Panc1 (cell line): ENCODE measurements at regions not wholly inside any gene's neighbourhood (a gene's known extent, or its start where the extent isn't known, plus 50 kb on each side); places are given as distances from the start of the nearest gene placed in this dataset.

Experiments
- ATAC-seq: fragments of 200-7000 bp; cut with Tn5 transposase; 2 replicates; pipeline ENCODE4 v1.9.1; 2020; ENCODE audit warnings: mild to moderate bottlenecking, moderate library complexity
- BruUV-seq: library from RNA; stranded (reverse); fragments of 400-500 nt; replicated peaks from 2 replicates; lab custom pipeline; 2021; lab: Mats Ljungman, UMichigan
- CTCF ChIA-PET: fragments of 300-600 bp; sonication (Branson Sonifier 250); formaldehyde crosslinking; loops from one replicate; lab custom pipeline; 2022; ENCODE audit warnings: antibody characterized with exemption; lab: Charles Lee
- POLR2A ChIA-PET: fragments of 300-600 bp; sonication (Branson Sonifier 250); formaldehyde crosslinking; loops from one replicate; lab custom pipeline; 2022; ENCODE audit warnings: antibody characterized with exemption; lab: Charles Lee
- DNase-seq: peaks from one replicate; pipeline ENCODE4 v3.0.0-alpha.2; 2010; ENCODE audit warnings: low read depth, low spot score
- H3K27ac ChIP-seq: 2 replicates; pipeline ENCODE4 v1.5.1; 2011; ENCODE audit warnings: mild to moderate bottlenecking, low read length, inconsistent platforms
- H3K27me3 ChIP-seq: fragments of 200-500 bp; sonication (Bioruptor generic); 2 replicates; pipeline ENCODE4 v1.6.0; 2014; ENCODE audit warnings: low read length, inconsistent platforms; ENCODE audit not compliant: control insufficient read depth, insufficient read depth
- H3K36me3 ChIP-seq: fragments of 200-500 bp; sonication (Bioruptor generic); 2 replicates; pipeline ENCODE4 v1.5.1; 2014; ENCODE audit warnings: inconsistent platforms, mild to moderate bottlenecking, low read length, moderate library complexity; ENCODE audit not compliant: control insufficient read depth, insufficient read depth
- H3K4me1 ChIP-seq: 2 replicates; pipeline ENCODE4 v1.5.1; 2011; ENCODE audit warnings: inconsistent platforms, mild to moderate bottlenecking, low read length, moderate library complexity; ENCODE audit not compliant: control insufficient read depth, insufficient read depth
- H3K4me3 ChIP-seq, 2 experiments: 2 replicates each; pipeline ENCODE4 v1.5.1; 2011 to 2012; ENCODE audit warnings: low read depth in 2 of 2, low read length in 2 of 2, mild to moderate bottlenecking in 2 of 2, inconsistent platforms in 1 of 2, moderate library complexity in 1 of 2
- H3K9me3 ChIP-seq: fragments of 200-500 bp; sonication (Bioruptor generic); 2 replicates; pipeline ENCODE4 v1.5.1; 2014; ENCODE audit warnings: low read depth, mild to moderate bottlenecking, inconsistent platforms, low read length, moderate library complexity; ENCODE audit not compliant: control insufficient read depth, insufficient read depth
- POLR2AphosphoS5 ChIP-seq: IDR thresholded peaks from 2 replicates; pipeline ENCODE4 v1.6.1; 2012; ENCODE audit warnings: mild to moderate bottlenecking, low read depth, low read length, moderate library complexity
- SIN3A ChIP-seq: IDR thresholded peaks from 2 replicates; pipeline ENCODE4 v1.6.1; 2012; ENCODE audit warnings: low read depth, mild to moderate bottlenecking, low read length, moderate library complexity, borderline replicate concordance; ENCODE audit not compliant: insufficient read depth
- TCF7L2 ChIP-seq: IDR thresholded peaks from 2 replicates; pipeline ENCODE4 v1.6.1; 2011; ENCODE audit warnings: mild to moderate bottlenecking, low read depth, low read length, inconsistent platforms
- in situ Hi-C: cut with HindIII; loops from 2 replicates; pipeline ENCODE4 v1.10.0; 2016; ENCODE audit warnings: low sequenced_read_pairs, low pct_unique_long_range_greater_than_20kb
- intact Hi-C: fragments of 100-400 bp; cut with micrococcal nuclease; formaldehyde crosslinking; loops from one replicate; pipeline ENCODE4 v1.10.0; 2022; ENCODE audit not compliant: unreplicated experiment
- TF ChIP-seq, protein P1 (sequence below), 2 experiments: IDR thresholded peaks; 2 replicates each; pipeline ENCODE4 v1.6.1; 2011 to 2012; ENCODE audit warnings: low read depth in 2 of 2, control low read depth in 1 of 2, low read length in 1 of 2, mild to moderate bottlenecking in 1 of 2, moderate library complexity in 1 of 2; ENCODE audit not compliant: insufficient read depth in 1 of 2
- TF ChIP-seq, protein P2 (sequence below): fragments of 450-650 bp; IDR thresholded peaks from 2 replicates; pipeline ENCODE4 v1.5.1; 2017; ENCODE audit warnings: mild to moderate bottlenecking

DNA sequence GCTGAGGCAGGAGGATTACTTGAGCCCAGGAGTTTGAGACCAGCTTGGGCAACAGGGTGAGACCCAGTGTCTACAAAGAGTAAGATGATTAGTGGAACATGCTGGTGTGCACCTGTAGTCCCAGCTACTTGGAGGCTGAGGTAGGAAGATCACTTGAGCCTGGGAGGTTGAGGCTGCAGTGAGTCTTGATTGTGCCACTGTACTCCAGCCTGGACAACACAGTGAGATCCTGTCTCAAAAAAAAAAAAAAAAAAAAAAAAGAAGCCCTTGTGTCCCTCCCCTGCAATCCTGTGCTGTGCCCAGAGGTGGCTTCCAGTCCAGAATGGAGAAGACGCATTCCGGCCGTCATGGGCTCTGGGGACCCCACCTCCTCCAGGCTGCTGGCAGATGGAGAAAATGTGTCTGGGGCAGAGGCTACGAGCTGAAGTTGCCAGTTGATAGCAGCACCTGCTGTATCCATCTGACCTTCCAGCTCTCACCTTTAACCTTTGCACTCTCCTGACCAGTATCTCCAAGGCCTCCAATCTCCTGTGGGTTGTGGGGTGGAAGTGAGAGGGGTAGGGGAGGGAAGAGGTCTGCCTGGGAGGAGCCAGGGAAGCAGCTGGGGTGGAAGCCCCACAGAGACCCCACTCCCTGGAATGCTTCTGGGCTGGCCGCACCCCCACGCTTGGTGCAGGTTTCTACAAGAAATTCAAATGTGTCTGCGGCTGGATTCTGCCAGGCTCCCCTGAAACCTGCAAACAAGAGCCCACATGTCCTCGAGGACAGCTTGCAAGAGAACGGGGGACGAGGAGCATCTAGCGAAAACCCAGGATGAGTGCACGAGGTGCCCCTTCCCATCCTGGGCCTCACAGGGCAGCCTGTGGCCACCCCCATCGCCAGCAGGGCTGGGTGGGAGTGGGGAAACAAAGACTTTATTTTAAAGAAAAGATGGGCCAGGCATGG lies 148.3 kb upstream of the IER5L start:
- DNase-seq (no peak), ATAC-seq (no peak)
- Histone ChIP-seq H3K27me3 (no peaks in the 10 kb centered on the region), H3K27ac (no peak overlapping the region), H3K4me3 (no peak overlapping the region), H3K4me1 (no peaks in the 10 kb centered on the region), H3K9me3 (peaks cover 3% of the 10 kb centered on the region; the same call in 1 of the 2 replicates), H3K36me3 (no peaks in the 10 kb centered on the region)
- POLR2A ChIA-PET: no interaction called here
- TF ChIP-seq SIN3A: no peak
- no peak for TF ChIP-seq TCF7L2
- TF ChIP-seq POLR2AphosphoS5: no peak
- TF ChIP-seq, protein P1, sequence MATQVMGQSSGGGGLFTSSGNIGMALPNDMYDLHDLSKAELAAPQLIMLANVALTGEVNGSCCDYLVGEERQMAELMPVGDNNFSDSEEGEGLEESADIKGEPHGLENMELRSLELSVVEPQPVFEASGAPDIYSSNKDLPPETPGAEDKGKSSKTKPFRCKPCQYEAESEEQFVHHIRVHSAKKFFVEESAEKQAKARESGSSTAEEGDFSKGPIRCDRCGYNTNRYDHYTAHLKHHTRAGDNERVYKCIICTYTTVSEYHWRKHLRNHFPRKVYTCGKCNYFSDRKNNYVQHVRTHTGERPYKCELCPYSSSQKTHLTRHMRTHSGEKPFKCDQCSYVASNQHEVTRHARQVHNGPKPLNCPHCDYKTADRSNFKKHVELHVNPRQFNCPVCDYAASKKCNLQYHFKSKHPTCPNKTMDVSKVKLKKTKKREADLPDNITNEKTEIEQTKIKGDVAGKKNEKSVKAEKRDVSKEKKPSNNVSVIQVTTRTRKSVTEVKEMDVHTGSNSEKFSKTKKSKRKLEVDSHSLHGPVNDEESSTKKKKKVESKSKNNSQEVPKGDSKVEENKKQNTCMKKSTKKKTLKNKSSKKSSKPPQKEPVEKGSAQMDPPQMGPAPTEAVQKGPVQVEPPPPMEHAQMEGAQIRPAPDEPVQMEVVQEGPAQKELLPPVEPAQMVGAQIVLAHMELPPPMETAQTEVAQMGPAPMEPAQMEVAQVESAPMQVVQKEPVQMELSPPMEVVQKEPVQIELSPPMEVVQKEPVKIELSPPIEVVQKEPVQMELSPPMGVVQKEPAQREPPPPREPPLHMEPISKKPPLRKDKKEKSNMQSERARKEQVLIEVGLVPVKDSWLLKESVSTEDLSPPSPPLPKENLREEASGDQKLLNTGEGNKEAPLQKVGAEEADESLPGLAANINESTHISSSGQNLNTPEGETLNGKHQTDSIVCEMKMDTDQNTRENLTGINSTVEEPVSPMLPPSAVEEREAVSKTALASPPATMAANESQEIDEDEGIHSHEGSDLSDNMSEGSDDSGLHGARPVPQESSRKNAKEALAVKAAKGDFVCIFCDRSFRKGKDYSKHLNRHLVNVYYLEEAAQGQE (IDR thresholded peaks at IDR 0.05; ENCODE audit: insufficient read depth in 1 of 2, low read depth in 2 of 2, low read length in 1 of 2): no peak
- TF ChIP-seq, protein P2, sequence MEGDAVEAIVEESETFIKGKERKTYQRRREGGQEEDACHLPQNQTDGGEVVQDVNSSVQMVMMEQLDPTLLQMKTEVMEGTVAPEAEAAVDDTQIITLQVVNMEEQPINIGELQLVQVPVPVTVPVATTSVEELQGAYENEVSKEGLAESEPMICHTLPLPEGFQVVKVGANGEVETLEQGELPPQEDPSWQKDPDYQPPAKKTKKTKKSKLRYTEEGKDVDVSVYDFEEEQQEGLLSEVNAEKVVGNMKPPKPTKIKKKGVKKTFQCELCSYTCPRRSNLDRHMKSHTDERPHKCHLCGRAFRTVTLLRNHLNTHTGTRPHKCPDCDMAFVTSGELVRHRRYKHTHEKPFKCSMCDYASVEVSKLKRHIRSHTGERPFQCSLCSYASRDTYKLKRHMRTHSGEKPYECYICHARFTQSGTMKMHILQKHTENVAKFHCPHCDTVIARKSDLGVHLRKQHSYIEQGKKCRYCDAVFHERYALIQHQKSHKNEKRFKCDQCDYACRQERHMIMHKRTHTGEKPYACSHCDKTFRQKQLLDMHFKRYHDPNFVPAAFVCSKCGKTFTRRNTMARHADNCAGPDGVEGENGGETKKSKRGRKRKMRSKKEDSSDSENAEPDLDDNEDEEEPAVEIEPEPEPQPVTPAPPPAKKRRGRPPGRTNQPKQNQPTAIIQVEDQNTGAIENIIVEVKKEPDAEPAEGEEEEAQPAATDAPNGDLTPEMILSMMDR: no peak
- intact Hi-C loops (no loop called here), in situ Hi-C loops (no loop called here)
- BruUV-seq: no TSS peak
- CTCF ChIA-PET: no interaction called here

DNA sequence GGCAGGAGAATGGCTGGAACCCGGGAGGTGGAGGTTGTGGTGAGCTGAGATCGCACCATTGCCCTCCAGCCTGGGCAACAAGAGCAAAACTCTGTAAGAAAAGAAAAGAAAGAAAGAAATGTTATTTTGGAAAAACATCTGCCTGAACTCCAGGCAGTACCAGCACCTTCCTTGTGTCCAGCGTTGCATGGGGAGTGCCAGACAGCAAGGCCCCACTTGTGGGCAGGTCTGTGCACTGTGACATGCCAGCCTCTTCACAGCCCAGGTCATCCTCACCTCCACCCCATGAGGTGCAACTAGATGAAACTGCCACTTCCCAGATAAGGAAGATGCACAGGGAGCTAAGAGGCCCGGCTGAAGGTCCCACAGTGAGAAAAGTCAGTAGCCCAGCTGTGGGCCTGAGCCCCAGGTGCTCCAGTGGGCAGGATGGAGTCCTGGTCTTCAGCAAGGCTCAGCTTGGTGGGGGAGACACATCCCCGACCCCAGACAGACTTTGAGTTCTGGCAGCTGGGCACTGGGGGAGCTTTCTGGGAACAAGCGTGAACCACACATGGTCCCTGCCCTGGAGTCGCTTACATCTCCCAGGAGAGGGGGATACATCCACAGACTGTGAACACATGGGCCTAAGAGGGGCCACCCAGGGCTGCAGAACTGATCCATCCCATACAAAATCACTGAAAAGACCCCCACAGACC lies 146.9 kb upstream of the IER5L start:
- in situ Hi-C loops (no loop called here), intact Hi-C loops (no loop called here)
- H3K27me3 ChIP-seq: no peaks in the 10 kb centered on the region
- H3K9me3 ChIP-seq: no peaks in the 10 kb centered on the region
- H3K27ac ChIP-seq: no peak overlapping the region; the same call in 1 of the 2 replicates
- ChIA-PET CTCF (no interaction called here), POLR2A (interaction anchor here (0.6 kb wide), 1 partner anchor 177 kb away, joined by 4 read pairs; no protein-coding TSS in a partner anchor)
- H3K4me1 ChIP-seq: peaks cover 4% of the 10 kb centered on the region; the same call in 1 of the 2 replicates
- TF ChIP-seq, protein P1 (IDR thresholded peaks at IDR 0.05; ENCODE audit: insufficient read depth in 1 of 2, low read depth in 2 of 2, low read length in 1 of 2): no peak
- TF ChIP-seq, protein P2: no peak
- TF ChIP-seq TCF7L2: no peak
- TF ChIP-seq SIN3A: no peak
- no peak for TF ChIP-seq POLR2AphosphoS5
- H3K4me3 ChIP-seq: no peak overlapping the region
- H3K36me3 ChIP-seq: no peaks in the 10 kb centered on the region
- no peak for ATAC-seq
- no peak for DNase-seq
- BruUV-seq: no TSS peak
